SH-SY5Y (cell line): ENCODE measurements at regions not wholly inside any gene's neighbourhood (a gene's known extent, or its start where the extent isn't known, plus 50 kb on each side); places are given as distances from the start of the nearest gene placed in this dataset.

Experiments used
- GATA2 ChIP-seq: IDR thresholded peaks from 2 replicates; pipeline ENCODE4 v1.6.1; 2011; ENCODE audit warnings: mild to moderate bottlenecking, low read depth, low read length
- GATA3 ChIP-seq: IDR thresholded peaks from 2 replicates; pipeline ENCODE4 v1.6.1; 2011; ENCODE audit warnings: low read depth, mild to moderate bottlenecking, low read length, moderate library complexity

DNA sequence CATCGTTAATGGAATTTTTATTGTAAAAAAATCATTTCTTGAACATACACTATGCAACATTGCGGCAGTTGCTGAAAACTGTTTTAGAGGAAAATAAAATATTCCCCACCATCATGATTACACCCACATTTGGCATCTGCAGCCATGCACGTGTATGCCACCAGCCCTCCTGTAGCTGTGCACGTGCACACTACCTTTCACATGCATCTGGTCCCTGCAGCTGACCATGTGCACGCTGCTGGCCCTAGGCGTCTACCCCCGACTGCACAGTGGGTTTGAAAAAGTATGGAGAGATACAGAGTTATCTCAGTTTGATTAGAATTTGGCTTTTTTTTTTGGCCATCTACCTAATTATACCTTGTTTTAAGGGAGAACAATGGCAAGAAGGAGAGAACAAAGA is 569.8 kb upstream of the IGFBP7 start:
- no peak for TF ChIP-seq GATA2

DNA sequence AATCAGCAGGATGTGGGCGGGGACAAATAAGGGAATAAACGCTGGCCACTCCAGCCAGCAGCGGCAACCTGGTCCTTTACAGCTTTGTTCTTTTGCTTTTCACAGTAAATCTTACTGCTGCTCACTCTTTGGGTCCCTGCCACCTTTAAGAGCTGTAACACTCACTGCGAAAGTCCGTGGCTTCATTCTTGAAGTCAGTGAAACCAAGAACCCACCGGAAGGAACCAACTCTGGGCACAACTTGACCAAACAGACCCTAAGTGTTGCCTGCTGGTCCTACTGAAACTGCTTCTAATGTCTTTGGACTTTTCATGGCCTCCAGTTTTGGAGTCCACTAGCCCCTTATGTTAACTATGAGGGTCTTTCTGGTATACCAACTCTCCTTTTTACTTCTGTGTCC is 566.2 kb upstream of the IGFBP7 start:
- TF ChIP-seq GATA2: no peak
- TF ChIP-seq GATA3: no peak

DNA sequence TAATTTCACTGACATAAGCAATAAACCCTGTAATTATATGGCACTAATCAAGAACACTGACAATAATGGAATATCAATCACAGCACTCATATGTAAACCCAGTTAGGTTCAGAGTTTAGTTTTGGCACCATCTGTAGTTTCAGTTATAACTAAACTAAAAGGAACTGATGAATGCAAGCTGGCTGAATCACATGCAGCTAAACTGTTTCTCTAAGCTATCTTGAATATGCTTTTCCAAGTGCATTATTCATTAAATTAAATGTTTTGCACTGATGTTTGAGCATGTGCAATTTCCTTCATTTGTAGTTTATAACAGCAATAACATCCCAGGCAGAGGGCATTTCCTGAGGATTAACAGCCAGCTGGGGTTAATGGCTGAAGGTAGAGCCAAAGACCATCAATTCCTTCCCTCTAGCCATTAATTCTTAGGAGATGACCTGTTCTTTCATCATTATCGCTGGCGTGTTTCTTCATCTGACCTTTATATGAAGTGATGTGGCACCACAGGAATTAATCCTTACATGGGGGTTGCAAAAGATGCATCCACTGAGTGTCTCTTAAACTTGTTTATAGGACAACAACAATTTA is 562.8 kb upstream of the IGFBP7 start:
- TF ChIP-seq GATA3 (no peak), GATA2 (no peak)

DNA sequence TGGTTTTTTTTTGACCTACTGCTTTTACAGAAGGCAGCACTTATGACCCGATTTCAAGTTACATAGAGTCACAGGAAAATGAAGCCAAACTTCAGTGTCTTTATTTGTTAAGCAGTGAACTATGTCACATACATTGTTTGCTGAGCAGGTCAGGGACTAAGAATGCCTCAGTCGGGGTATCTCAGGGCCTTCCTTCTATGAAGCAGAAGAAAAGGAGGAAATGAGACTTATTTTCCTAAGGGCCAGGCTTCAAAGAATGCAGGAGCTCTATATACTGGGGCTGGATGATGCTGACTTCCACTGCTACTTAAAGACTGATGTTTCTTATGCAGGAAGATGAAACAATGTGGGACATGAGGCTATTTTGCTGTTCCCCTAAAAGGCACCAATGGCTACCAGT is 558.4 kb upstream of the IGFBP7 start:
- TF ChIP-seq GATA2 (no peak), GATA3 (no peak)

DNA sequence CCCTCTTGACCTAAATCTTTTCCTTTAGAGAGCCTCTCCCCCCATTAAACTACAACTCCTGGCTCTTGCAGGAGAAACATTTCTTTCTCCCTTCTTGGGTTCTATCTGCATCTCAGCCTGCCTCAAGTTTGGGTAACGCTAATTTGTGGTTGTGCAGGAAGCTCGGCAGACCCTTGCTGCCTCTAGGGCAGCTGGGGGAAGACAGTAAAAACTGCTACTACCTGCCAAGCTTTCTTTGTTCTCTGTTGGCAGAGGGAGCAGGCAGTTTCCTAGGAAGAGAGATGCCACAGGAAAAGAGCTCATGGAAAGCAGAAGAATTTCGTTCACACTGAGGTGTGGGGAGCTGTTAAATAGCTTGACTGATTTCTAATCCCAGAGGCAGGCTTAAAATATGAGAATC is 555.6 kb upstream of the IGFBP7 start:
- TF ChIP-seq GATA3 (no peak), GATA2 (no peak)

DNA sequence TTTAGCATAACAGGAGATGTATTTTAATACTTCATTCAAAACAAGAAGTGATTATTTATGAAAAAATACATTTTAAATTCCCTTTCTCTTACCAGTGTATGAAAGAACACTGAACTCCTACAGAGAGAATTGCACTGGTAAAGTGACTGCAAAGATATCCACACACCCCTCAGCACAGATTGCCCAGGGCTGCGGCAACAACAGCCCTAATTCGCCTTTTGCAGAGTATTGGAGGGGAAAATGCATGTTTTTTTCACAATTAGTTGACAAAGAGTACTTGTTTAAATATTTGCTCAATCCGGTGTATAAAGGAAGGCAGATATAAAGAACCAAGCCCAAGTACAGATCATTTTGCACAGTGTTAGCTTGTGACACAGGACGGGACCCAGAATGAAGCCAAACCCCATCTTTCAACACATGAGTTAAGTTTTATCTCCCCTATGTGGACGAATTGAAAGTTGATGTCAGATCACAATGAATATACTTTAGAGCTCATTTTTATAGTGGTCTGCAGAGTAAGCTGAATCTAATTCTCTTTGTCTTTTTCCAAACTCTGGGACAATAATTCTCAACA is 551.4 kb upstream of the IGFBP7 start:
- TF ChIP-seq GATA3 (no peak), GATA2 (no peak)

DNA sequence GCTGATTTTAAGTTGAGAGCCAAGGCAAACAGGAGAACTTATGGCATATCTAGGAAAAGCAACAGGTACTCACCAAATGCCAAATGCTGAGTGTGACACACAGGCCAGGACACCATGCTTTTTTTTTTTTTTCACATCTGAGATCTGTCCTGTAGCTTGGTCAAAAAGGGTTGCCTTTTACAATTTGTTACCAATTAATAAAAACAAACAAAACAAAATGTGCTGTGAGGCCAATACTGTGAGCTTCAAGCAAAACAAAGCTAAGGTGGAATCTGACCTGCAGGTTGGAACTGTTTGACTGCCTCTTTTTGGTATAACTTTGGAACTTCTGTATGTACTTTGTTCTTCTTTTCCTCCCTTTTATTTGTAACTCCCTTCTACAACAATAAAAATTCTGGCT is 548.5 kb upstream of the IGFBP7 start:
- no peak for TF ChIP-seq GATA3
- no peak for TF ChIP-seq GATA2

DNA sequence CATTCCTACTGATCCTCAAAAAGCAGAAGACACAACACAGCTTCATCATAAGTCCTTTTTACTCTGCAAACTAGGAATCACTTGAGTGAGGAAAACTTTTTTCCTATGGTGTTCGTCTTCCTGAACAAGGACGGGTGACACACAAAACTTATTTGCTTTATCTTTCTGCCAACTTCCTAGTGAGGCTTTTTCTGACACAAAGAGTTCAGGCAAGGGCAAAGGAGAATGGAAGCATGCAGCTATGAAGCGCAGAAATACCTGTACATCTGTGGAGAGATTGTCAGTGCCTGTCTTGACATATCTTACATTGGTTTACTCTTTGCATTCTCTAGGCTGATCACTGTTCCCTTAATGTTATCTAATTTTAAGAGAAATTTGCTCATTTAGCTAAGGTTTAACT is 548.0 kb upstream of the IGFBP7 start:
- TF ChIP-seq GATA3: no peak
- TF ChIP-seq GATA2: no peak

DNA sequence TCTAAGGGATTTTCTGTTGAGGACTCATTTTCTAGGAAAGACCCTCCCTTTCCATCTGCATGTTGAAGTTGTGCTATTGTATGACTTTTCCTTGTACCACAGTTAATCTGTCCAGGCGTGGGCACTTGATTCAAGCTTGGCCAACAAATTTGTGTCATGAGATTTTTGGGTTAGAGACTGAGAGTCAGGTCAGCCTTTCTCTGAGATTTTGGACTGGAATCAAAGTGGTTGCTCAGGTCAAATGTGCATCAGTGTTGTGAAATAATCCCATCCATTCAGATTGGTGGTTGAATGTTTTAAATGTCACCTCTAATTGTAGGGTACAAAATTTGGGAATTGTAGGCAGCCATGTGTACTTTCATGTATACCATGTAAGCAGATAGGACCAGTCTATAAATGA is 545.2 kb upstream of the IGFBP7 start:
- TF ChIP-seq GATA3 (no peak), GATA2 (no peak)

DNA sequence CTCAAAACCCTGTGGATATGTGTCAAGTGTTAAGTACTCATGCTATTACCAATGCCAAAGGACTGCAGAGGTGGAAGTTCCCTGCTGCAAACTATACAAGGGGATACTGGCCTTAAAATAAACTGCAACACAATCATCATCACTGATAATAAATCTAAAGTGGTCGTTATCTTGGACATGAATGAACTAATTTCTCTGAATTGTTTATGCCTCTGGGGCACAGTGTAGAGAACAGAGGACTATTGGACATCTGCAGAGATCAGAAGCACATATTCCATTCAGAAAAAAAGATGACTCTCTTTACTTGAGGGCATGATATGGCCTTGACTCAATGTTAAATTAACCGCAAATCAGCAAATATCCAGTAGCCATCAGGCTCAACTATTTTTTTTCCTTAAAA is 542.6 kb upstream of the IGFBP7 start:
- TF ChIP-seq GATA3 (peak; percentile 44; the same call in 1 of the 2 replicates), GATA2 (no peak)

DNA sequence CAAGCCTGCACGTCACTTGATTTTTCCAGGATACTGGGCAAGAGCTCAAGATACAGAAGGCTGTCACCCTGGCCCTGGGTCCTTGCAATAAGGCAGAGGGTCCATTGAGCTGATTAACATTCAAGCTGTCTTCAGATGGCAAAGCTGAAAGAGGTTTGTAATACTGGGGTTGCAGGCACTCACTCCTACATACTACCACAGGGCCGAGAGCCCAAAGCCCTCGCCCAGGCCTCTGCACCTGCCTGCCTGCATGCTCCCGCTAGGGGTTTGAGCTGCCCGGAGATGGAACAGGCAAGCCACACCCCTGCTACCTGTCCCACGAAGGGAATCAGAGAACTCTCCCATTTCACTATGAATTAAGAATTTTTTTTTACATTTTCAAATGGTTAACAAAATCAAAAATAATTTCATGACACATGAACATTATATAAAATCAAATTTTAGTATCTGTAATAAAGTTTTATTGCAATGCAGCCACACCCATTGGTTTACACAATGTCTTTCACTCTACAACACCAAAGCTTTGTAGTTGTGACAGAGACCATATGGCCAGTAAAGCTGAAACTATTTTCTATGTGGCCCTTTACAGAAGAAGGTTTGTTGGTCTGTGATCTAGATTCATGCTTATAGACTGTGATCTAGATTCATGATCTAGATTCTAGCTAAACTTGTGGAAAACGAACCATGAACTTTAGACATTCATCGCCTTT is 530.4 kb upstream of the IGFBP7 start:
- TF ChIP-seq GATA3: no peak
- TF ChIP-seq GATA2: no peak

DNA sequence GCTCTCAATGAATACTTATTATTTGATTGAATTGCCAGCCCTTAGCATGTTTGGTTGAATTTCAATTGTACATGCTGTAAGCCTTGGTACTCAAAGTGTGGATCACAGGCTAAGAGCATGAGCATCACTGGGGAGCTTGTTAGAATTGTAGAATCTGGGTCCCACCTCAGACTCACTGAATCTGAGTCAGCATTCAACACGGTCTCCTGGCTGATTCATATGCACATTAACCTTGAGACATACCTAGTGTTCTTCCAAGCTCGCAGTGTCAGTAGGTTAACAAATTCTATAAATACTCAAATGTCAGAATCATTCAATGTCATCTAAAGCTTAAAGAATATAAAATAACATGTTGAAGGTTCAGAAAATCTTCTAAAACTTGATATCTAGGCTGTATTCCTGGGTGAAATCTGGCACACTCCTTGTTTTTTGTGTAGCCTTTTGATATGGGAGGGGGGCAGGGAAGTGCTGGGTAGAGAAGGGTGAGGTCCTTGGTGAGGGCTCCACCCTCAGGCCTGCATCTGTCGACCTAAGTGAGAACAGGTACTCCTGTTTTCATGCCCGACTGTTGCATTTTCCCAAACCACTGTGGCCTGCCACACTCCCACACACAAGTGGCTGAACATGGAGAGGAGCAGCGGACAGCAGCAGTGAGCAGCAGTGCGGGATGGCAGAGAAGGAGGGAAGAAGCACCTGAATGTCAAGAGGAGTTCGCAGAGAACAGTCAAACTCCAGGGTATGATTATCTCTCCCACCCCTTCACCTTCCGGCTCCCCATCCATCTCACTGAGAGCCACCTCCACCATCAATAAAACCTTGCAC is 529.6 kb upstream of the IGFBP7 start:
- TF ChIP-seq GATA3 (no peak), GATA2 (no peak)

DNA sequence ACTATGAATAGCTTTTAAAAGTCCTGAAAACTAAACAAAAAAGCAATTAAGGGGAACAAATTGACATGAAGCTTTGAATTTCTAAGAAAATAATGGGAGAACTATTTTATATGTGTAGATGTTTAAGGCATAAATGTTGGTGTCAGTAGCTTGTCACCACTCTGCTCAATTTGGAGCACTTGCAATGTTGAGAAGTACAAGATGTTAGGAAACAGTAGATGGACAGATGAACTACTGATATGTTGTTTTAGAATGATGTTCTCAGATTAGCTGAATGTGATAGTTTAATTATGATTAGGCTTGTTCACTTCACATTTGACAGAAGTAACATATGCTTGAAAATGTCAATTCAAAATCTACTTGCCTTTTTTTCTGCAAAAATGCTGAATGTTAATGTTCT is 525.7 kb upstream of the IGFBP7 start:
- no peak for TF ChIP-seq GATA2
- no peak for TF ChIP-seq GATA3

DNA sequence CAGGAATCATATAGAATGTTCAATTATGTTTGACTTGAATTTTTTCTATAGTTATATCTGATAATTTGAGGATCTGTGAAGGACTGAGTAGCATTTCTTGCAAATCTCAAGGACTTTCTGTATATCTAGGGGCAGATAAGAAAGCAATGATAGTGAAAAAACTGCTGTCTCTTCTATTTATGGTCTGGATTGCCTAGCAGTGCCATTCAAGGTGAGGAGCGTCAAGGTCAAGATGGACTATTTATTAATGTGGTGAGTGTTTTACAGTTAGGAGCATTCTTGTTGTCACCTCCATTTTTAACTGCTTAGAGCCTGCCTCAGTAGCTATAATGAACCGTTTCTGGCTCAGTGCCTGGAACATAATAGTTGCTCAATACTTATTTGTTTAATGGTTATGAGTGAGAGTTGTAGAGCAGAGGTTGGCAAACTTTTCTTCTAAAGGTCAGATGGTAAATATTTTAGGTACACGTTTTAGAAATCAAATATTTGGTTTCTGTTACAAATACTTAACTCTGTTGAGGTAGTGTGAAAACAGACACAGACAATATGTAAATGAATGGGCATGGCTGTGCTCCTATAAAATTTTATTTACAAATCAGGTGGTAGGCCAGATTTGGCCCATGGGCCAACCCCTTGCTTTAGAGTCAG is 523.2 kb upstream of the IGFBP7 start:
- TF ChIP-seq GATA2: no peak
- no peak for TF ChIP-seq GATA3

DNA sequence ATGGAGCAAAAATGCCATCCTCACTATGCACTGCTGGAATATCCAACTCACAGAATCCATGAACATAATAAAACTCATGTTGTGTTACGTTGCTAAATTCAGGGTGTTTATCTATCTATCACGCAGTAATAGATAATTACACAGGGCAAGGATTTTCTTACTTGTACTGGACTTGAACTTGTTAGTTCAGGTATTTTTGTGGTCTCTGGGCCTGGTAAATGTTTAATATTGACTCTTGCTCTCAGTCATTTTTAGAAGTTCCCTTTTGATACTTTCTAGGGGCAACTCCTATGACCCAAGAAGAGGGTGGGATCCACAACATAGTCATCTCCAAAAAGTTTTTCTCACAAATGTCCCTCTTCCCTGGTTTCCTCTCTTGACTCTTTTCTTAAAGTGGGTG is 522.4 kb upstream of the IGFBP7 start:
- TF ChIP-seq GATA2: no peak
- no peak for TF ChIP-seq GATA3
